GM18907 (cell line): ENCODE measurements at regions not wholly inside any gene's neighbourhood (a gene's known extent, or its start where the extent isn't known, plus 50 kb on each side); places are given as distances from the start of the nearest gene placed in this dataset.

ENCODE experiments used
- ATAC-seq: cut with Tn5 transposase; IDR thresholded peaks from one replicate; pipeline ENCODE4 v1.9.1; 2021; ENCODE audit warnings: mild to moderate bottlenecking, moderate library complexity; ENCODE audit not compliant: unreplicated experiment

DNA sequence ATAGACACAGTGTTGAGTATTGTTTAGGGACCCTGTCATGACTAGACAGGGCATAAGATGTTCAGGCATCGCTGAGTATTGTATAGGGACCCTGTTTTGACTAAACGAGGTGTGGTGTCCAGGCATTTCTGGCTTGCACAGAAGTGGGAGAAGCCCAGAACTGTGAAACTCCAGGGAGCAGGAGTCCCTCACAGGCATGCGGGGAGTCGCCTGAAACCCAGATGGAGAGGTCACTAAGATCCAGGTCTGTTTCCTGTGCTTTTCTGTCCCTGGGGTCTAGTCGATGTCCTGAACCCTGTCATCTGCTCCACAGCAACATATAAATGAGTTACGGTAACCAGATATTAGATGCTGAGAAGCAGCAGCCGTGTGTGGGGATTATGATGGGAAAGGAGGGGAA, 469.0 kb upstream of the SALL3 start:
- no peak for ATAC-seq

DNA sequence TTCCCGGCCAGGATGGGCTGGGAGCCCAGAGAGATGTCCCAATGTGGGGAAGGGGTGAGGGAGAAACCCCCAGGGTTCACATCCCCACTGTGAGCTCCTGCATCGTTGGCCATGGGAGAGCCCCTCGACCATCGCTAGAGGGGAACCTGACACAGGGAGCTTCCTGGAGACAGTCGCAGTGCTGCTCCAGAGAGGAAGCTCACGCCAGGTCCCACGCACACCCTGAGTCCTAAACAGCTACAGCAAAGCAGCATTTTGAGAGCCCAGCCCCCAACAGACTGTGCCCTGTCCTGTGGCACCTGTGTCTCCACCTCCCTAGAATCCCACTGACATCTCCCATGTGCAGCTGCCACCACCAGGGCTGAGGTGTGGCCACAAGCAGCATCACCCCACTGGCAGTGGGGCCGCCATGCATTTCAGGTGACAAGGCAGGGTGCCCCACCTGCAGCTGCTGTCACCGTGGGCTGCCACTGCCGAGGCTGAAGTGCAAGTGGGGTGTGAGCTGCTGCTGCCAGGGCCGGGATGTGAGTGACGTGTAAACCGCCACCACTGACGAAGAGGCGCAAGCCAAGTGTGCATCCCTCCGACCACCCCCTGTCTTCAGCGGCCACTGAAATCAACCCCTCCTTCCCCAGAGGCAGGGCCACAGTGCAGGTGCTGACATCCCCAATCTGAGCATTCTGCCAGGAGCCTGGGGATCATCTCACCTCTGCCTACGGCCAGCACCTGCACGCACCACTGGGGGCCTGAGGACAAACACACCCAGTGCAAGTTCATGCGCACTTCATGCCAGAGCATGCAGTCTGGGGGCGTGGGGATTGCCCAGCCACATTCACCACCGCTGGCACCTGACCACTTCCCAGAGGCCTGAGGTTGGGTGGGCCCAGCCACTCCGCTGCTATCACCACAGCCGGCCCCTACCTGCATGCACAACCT, 467.7 kb upstream of the SALL3 start:
- no peak for ATAC-seq

DNA sequence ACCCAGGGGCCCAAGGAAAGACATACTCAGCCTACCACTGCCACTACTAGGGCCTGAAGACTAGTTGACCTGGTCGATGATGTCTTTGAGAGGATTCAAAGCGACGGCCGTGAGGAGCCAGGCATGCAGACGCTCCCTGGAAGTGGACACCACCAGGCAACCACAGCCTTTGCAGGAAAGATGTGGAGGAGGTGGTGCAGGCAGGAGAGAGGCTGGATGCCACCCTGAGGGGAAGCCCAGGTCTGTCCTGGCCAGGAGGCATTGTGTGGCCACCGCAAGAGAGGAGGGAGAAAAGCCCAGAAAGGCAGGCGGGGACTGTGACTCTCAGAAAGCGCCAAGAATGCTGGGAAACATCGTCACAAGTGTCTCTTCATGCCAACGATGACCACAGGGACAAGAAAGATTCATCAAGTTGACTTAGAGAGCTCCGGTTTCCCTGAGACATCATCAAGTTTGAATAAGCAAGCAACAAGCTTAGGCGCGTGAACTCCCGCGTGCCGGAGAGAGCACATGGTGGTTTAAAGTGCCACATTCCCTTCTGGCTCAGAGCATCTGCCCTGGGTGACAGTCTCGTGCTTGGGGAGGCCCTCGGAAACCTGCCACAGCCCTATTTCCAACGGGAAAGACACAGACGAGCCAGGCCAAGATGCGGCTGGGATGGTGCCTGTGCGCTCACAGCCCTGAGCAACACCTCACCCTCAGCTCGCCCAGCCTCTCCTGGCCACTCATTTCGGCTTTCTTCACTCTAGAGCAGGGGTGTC, 464.5 kb upstream of the SALL3 start:
- ATAC-seq: no peak

DNA sequence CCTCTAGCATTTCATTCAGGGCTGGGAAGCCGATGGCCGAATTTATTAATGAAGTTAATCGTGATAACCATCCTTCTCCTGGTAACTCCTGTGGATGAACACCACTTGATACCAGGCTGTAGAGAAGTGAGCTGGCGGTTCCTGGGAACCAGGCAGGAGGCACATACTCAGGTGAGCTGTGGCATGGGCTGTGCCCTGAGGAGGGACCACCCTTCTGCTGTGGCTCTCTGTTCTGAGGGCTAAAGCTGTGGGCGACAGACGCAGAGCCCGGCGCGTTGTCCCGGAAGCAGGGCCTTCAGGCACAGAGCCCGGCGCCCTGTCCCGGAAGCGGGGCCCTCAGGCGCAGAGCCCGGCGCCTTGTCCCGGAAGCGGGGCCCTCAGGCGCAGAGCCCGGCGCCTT, 462.3 kb upstream of the SALL3 start:
- no peak for ATAC-seq

DNA sequence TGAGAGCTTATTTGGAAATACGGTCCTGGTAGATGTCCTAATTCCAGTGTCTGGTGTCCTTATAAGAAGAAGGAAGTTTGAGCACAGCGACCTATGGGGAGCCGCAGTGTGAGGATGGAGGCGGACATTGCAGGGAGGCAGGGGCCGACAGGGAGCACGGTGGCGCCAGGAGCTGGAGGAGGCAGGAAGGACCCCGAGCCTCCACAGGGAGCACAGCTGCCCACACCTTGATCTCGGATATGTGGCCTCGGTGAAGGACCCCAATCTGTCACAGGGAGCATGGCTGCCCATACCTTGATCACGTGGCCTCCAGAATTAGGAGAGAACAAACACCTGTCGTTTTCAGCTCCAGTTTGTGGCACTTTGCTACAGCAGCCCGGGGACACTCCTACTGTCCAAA, 461.6 kb upstream of the SALL3 start:
- no peak for ATAC-seq

DNA sequence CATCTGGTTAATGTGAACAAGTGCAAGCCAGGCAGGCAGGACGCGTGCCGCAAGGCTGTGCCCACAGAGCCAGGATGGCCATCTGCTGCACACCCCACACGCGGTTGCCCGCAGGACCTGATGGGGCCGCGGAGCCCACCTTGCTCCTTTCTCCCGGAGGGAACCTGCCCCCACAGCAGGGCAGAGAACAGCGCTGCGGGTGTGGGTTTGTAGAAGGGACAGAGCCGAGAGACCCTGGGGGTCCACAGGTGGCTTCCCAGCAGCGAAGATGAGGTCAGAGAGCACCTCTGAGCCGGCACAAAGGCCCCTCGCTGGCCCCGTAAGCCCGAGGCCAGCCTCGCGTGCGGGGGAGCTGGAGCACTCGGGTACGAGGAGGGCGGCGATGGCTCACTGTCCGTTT, 460.8 kb upstream of the SALL3 start:
- ATAC-seq: no peak

DNA sequence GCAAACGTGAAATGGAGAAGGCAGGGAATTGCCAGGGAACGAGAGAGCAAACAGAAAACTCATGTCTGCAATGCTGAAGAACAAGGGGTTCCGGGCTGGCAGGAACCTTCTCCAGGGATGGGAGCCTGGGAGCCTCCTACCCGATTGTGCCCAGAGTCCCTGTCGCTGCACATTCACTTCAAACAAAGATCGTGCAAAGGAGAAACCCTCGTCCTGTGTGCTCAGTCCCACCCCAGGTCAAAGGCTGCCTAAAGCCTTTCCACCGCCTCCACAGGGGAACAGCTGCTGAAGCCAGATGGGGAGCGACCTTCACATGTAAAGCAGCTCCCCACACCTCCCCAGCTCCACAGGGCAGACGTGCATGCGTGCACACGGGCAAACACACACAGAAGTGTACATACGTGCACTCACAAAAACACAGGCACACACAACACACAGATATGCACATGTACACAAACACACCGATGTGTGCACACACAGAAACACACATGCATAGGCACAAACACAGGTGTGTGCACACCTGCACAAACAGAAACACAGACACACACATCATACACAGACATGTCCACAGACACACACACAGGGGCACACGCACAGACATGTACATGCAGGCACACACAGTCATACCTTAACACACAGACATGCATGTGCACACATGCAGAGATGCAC, 460.1 kb upstream of the SALL3 start:
- no peak for ATAC-seq

DNA sequence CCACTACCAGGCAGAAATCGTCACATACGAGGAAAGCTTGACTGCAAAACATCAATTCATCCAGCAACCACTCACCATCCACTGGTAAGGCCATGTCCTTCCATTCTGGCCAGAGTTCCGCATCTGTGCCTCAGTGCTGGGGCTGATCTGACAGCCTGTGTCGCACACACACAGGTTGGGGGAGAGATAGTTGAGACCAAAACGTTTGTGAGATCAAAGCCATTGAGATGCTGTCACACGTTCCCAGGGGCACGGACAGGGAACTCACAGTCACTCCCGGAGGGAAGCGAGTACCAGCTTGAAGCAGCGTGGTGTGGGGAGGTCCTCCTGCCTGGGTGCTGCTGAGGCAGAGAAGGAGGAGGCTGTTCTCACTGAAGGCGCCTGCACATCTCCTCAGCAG, 458.5 kb upstream of the SALL3 start:
- no peak for ATAC-seq

DNA sequence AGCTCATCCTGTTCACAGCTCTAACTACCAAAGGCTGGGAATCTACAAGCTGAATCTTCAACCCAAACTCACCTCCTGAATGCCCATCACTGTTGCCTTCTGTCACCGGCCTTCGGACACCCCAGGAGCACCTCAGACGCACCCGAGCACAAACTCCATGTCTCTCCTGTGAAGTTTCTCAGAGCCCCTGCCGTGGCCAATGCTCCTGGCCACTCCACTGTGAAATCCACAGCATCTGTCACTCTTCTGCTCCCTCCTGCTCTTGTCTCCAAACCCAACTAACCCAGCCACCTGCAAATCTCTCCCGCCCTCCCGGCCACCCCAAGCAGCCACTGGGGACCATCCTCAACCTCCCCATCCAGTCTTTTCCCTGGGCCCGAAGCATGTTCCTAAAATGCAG, 457.9 kb upstream of the SALL3 start:
- ATAC-seq: no peak

DNA sequence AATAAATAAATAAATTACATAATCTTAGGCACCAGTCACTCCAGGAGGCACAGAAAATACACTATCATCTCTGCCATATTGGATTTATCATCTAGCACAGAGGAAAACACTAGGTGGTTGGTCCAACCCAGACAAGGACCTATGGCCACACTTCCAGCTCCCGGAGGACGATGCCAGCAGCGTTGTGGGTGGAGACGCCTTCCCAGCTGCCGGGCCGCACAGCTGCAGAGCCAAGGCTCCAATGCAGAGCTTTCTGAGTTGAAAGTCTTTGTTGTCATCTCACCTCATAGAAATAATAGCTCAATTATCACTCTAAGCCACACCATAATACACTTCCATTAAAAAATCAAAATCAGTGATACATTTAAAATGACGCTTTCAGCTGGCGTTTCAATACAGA, 457.1 kb upstream of the SALL3 start:
- no peak for ATAC-seq

DNA sequence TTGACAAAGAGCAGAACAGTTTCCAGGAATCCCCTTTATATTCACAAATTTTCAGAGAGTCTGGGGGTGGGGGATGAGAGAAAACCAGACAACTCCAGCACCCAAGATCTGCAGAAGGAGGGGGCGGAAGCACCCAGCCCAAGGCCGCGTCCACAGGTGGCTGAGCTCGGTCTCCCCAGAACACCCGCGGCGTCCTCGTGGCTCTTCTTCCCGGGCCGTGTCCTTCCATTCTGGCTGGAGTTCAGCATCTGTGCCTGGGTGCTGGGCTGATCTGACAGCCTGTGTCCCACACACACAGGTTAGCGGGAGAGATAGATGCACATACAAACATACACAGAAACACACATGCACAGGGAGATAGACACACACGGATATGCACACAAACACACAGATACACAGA, 455.8 kb upstream of the SALL3 start:
- ATAC-seq: no peak

DNA sequence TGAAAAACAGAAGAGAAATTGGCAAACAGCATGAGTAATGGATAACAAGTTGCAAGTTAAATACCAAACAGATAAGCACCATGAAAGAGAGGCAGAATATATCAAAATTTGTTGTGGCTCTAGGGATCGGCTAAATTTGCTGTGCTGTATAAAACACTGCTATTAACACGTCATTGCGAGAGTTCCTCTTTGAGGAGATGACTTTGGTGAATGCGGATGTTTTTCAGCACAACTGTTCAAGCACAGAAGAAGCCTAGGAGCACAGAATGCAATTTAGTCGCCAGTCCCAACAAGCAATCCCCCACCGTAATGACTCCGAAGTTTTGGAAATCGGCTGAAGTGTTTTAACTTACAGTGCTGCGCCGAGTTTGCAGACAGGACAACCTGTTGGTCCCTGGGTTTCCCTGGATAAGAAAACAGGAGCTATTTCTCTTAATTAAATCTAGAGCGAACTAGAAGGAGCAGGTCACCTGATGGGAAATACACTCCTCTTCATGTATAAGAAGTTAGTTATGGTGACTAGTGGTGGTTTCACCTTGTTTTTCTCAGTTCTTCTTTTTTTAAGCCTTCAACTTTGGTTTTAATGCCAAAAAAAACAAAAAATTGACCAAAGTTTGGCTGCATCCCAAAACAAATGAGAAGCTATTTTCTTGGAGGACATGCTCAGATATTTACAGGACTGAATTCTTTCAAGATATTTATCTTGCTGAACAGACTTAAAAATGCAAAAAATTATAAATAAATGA, 454.1 kb upstream of the SALL3 start:
- ATAC-seq: no peak

DNA sequence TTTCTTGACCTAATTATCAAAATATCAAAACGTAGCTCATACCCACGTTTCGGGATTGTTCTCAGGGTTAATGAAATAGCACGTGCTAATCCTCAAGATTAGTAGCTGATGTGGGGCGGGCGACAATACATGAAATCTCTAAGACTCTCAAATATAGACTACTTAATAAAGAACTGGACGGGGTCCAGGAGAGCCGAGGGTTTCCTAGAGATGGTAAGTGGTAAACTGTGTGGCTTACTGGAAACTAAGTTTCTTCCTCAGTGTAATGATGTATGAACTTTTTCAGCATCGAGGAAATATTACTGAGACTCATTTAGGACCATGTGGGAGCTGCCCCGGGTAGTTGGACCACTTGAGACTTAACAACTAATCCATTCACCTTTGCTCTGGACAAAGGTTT, 453.3 kb upstream of the SALL3 start:
- ATAC-seq: no peak

DNA sequence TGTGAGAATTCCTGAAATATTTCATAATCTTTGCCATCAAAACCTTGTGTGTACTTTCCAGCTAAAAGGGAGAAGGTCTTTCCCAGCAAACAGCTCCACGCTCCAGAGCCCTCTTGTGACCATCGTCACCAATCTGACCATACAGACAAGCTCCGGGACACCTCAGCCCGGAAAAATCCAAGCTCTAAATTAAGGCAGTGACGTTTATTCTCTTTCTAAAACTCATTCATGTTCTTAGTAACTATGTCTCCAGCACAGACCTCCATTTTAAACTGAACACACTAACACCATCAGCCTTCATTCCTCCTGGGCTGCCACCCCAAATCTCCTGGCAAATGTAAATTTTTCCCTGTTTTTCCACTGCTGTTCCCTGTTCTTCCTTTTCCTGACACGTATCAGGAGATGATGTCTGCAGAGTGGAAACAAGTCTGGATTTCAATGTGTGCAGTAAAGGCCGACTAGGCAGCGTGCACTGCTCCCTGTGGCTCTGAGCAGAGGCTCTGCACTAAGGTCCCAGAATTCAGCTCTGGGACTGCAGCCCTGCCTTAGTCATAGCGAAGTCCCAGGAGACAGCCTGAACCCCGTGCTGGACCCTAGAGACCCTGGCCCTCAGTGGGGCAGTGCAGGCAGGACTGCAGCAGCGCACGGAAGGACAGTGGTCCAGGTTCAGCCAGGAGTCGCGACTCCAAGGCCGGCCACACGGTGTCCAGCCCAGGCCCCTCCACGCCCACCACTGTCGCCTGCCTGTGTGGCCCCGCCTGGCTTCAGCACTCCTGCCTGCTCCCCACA, 452.5 kb upstream of the SALL3 start:
- ATAC-seq: no peak

DNA sequence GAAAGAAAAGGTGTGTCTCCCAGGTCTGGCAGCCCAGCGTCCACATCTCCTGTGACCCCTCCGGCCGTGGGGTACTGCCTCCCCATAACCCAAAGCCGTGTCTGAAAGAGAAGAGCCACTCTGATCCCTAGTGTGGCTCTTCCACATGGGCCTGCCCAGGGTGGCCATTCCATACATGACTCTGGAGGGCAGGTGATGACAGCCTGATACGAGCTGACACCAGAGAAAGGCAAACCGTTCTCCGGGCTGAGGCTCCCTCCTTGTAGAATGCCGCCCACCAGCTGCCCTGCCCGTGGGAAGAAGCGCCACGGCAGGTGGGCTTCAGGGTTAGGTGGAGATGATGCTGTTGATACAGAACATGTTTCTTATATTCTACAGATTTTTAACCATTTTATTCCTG, 451.6 kb upstream of the SALL3 start:
- ATAC-seq: no peak

DNA sequence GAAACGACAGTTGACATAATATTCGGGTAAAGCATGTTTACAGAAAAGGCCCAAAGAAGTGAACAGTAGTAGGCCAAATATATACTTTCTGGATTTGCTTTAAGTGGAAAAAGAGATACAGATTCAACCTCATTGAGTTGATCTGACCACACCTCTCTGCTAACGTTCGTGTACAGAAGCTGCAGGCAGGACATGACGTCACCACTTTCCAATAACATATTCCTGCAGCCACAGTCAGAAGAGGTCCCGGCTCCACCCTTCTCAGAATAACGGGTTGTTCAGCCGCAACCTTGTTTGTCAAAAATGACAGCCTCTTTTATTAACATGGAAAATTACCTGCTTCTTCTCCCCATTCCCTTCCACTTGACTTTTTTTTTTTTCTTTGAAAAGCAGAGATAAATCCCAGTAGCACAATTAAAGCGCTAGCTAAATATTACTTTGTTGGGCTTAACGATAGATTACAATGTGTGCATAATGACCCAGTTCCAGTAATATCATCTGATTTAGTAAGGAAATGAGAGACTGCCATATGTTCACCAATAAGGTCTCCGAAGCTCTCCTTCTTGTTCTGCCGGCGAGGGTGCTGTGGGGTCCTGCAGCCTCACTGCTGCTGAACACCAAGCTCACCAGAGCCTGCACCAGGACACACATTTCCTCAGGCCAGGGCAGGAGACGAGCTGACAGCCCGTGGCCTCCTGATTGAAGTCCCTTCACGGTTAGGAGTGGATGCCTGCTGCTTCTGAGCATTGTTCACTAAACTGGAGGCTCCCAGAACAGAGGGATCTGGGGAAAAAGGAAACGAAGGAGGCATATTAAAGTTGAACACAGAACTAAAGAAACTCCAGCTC, 451.0 kb upstream of the SALL3 start:
- ATAC-seq: no peak

DNA sequence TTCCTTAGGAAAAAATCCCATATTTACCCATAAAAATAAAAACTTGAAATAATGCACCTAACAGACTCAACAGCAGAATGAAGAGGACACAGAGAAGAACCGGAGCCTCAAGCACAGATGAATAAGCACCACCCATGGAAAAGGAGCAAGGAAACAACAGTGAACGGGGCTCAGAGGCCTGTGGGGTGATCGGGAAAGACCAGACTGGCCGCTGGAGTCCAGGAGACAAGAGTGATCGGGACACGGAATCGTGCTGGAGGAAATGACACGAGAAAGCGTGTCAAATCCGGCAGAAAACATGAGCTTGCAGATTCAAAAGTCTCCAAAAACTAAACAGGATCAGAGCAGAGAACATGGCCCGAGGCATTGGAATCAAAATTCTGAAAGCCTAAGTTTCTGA, 448.0 kb upstream of the SALL3 start:
- ATAC-seq: no peak

DNA sequence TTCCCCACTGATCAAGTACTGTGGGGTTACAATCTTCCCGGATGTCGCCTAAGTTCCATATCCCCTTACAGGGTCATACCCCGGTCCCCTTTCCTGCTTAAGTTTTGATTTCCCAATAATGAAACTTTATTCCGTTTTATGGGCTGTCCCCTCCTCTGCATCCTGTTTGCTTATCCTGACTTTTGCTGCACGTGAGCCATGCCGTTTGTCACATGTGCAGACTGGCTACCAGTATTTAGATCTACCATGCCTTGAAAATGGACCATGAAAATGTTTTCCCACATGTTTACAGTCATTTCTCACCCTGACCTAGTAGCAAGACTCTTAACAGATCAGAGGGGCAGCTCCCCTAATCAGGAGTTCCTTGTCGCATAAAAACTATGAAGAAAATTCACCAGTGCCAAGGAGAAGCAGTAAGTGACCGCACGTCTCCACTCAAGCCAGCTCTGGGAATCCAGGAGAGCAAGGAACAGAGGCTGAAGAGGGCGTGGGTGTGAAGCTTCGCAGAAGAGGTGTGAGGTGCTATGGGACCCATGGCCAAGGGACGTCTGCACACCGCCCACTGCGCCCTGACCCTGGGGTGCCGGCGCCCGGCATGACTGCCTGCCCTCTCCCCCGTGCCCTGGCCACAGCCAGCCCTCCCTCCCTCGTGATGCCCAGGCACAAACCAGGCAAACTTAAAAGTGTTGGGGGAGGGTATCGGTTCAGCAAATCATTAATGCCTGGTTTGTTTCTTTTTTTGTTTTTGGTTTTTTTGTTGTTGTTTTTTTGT, 440.8 kb upstream of the SALL3 start:
- no peak for ATAC-seq
